ENCODE measurements at regions not wholly inside any gene's neighbourhood (a gene's known extent, or its start where the extent isn't known, plus 50 kb on each side); places are given as distances from the start of the nearest gene placed in this dataset.

DNA sequence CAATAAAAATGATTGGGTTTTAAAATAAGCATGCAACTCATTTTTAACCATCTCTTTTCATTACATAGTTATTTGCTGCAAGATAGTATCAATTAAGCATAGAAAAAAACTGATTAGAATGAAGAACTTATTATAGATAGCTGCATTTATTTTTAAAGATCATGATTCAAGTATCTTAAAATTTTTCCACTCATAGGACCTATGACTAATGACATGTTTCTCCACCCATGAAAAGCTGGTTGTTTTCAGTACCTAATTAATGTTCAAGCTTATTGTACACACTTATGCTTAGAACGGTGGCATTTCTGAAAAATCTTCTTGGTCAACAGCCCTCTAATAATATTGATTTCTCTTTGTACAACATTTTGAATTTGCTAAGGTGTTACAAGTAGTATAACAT lies 193.5 kb upstream of the PITX2 start:
- TF ChIP-seq, protein P1, sequence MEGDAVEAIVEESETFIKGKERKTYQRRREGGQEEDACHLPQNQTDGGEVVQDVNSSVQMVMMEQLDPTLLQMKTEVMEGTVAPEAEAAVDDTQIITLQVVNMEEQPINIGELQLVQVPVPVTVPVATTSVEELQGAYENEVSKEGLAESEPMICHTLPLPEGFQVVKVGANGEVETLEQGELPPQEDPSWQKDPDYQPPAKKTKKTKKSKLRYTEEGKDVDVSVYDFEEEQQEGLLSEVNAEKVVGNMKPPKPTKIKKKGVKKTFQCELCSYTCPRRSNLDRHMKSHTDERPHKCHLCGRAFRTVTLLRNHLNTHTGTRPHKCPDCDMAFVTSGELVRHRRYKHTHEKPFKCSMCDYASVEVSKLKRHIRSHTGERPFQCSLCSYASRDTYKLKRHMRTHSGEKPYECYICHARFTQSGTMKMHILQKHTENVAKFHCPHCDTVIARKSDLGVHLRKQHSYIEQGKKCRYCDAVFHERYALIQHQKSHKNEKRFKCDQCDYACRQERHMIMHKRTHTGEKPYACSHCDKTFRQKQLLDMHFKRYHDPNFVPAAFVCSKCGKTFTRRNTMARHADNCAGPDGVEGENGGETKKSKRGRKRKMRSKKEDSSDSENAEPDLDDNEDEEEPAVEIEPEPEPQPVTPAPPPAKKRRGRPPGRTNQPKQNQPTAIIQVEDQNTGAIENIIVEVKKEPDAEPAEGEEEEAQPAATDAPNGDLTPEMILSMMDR (optimal IDR thresholded peaks at IDR 0.05 in 1 of 3, IDR thresholded peaks at IDR 0.05 in 1 of 3, conservative IDR thresholded peaks at IDR 0.05 in 1 of 3; ENCODE audit: extremely low read depth in 1 of 3, insufficient read depth in 2 of 3, low read length in 3 of 3), result no peak
- TF ChIP-seq EZH2 (IDR thresholded peaks at IDR 0.05; ENCODE audit: low read length), result no peak

Measured in keratinocyte (primary cell).